NCI-H748 (cell line): ENCODE measurements at regions not wholly inside any gene's neighbourhood (a gene's known extent, or its start where the extent isn't known, plus 50 kb on each side); places are given as distances from the start of the nearest gene placed in this dataset.

Source experiments
- DNase-seq: peaks from one replicate; lab custom pipeline; 2025; ENCODE audit not compliant: unreplicated experiment; lab: John Stamatoyannopoulos, UW

DNA sequence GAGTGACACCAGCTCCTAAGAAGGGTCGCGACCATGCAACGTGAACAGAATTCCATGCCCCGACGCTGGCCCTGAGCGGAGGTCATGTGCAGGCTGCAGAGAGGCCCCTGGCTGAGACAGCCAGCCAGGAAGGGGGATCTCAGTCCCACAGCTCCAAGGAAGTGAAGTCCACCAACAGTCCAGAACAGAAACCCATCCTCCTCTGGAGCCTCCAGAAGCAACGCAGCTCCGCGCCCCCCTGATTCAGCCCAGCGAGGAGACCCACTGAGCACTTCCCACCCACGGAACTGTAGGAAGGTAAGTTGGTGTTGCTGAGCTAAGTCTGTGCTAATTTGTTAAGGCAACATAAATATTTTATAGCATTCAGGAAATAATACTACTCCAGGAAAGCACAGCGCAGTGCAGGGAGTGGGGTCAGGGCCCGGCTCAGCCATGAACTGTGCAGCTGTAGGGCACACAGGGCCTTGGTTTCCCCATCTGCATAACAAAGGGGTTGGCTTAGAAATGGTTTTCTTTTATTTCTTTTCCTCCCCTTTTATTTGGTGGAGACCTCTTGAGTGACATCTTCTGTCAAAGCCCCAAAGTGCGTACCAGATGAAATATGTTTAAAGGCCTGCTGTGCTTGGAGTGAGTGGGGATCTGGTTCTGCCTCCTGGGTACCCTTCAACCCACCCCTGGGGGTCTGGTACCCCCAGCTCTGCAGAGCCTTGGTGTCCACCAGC, 241.1 kb upstream of the PMEPA1 start:
- DNase-seq: no peak

DNA sequence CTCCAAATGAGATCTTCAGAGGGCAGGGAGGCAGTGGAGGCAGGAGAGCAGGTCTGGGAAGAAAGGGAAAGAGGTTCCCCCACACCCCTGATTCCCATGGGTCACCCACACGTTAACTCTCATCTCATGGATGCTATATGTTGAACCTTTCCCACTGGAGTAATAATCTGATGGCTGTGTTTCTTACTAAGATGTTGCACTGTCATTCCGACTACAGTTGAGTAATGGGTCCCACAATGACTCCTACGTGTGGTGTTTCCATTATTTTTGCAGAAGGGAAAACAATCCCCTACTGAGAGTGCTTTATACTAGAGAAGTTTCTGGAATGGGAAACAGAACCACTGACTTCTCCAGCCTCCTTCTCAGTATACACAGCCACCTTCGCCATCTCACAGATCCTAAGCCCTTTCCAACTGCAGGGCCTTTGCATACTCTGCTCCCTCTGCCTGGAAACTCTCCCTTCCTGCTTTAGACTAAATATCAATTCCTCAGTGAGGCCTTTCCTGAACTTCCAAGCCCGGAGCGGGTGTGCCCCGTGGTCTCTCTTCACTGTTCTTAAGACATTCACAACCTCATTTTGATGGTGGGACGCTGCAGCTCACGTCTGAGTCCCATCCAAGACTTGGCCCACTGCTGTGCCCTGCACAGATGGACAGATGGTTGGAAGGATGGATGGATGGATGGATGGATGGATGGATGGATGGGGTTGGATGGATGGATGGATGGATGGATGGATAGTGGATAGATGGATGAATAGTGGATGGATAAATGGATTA, 238.6 kb upstream of the PMEPA1 start:
- no peak for DNase-seq

GRCh38 chr20:57947421-57948179, 237.8 kb upstream of the PMEPA1 start:
- no peak for DNase-seq

DNA sequence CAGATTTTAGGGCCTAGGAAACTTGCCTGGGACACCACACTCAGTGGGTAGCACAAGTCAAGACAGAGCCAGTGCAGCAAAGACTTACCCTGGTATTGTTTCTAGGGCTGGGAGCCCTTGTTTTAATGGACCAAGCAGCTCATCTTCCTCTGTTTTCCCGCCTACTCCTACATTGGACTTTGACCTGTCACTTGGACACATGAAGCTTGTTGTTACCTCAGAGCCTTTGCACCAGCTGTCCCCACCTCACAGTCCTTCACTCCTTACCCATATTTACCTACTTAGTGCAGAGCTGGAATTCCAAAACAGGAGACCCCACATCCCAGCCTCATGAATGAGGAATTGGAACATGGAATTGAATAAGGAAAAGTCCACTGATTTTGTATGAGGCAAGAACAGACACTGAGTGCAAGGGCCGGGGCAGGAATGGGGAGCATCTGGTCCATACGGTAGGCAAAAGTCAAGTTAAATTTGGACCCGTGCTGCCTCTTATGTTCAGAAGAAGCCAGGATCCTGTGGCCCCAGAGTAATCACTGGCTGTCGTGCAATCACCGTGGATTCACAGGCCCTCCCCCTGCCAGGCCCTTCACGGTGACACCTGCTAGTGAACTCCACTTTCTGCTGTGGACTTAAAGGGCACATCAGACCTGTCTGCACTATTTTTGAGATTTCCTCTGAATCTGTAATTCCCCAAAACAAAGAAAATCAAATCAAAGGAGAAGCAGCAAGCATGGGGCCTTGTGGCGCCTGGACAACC, 236.9 kb upstream of the PMEPA1 start:
- DNase-seq: no peak

- DNase-seq: no peak
Observed at GRCh38 chr20:57944988-57945387, 235.2 kb upstream of the PMEPA1 start.

DNA sequence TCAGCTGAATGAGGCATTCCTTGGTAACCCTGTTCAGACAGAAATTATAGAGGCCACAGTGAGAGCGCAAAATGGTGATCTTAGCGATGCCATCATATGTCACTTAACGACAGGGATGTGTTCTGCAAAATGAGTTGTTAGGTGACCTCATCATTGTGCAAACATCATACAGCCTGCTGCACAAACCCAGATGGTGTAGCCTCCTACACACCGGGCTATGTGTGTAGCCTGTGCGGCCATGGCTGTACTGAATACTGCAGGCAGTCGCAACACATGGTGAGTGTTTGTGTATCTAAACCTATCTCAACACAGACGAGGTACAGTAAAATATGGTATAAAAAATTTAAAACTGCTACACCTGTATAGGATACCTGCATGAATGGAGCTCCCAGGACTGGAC, 234.1 kb upstream of the PMEPA1 start:
- peak; percentile 82 for DNase-seq

DNA sequence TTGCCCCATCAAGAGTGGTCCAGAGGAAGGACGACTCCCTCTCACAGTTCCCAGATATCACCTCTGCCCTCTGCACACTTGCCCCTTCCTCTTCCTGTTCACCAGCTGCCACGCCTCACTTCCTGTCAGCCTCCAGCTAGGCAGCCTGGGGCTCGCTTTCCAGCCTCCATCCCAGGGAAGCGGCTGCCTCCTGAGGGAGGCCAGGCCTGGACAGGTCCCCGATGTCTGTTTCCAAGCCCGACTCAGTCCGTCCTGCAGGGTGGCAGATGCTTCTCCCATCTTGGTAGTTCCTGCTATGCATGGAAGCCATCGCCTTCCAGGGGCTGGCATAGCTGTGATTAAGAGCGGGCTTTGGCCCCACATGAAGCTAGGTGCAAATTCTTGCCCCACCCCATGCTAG, 233.5 kb upstream of the PMEPA1 start:
- no peak for DNase-seq

GRCh38 chr20:57941604-57942381, 232.0 kb upstream of the PMEPA1 start:
- peak; percentile 82 for DNase-seq

- peak; percentile 83 for DNase-seq
Observed at GRCh38 chr20:57940868-57941522, 231.2 kb upstream of the PMEPA1 start.

GRCh38 chr20:57940376-57940775, 230.6 kb upstream of the PMEPA1 start:
- no peak for DNase-seq

DNA sequence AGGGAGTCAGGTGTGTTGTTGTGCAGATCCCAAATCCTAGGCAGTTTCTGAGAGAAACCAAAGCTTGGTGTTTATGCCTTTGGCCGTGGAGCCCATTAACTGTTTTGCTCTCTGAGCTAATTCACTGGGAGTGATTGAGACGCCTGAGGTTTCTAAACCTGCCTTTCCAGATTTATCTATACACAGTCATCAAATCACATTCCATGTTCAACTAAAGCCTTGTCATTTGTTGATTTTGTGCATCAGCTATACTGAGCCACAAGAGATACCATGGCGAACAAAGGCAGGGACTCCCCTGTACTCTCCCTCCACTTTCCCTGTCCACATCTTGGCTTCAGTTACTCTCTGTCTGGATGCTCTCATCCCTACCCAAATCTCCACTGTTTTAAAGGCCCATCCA, 229.7 kb upstream of the PMEPA1 start:
- no peak for DNase-seq

DNA sequence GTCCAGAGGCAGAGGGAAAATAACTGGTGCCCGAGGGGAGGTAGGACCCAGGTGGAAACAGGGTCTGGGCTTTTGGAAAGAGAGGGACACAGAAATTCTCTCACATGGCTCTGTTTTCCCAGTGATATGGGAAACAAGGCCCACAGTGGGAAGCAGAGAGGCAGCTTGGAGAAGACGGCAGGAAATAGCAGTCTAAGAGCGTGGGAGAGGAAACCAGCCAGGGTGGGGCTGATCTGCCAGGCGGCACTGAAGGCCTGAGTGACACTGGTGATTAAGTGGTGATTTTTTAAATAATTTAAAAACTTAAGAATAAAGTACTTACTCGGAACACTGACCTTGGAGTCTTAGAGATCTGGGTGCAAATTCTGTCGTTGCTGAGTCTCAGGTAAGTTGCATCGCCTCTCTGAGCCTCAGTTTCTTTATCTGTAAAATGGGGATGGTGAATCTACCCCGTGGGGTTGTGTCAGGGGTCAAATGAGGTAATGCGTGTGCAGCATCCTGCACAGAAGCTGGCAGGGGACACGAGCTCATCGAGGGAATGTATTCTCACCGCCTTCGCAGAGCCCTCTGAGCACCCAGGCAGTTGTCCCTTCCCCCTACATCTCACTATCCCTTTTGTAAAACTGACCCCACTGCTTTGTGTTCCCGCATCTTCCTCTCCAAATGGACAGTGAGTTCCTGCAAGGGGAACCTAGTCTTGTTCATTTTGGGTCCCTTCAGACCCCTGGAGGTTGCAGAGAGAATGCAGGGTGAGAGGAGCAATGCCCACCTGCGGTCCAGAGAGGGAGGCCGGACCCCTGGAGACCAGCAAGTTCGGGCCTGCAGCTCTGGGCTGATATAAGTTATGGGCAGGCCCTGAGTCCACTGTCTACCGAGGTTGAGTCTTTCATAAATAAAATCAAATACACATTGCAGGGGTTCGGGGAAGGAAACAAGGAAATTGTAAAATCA, 228.6 kb upstream of the PMEPA1 start:
- no peak for DNase-seq

- no peak for DNase-seq
Observed at GRCh38 chr20:57936636-57937385, 227.0 kb upstream of the PMEPA1 start.

GRCh38 chr20:57934913-57935312, 225.1 kb upstream of the PMEPA1 start:
- DNase-seq: no peak

GRCh38 chr20:57934007-57934805, 224.4 kb upstream of the PMEPA1 start:
- DNase-seq: no peak

DNA sequence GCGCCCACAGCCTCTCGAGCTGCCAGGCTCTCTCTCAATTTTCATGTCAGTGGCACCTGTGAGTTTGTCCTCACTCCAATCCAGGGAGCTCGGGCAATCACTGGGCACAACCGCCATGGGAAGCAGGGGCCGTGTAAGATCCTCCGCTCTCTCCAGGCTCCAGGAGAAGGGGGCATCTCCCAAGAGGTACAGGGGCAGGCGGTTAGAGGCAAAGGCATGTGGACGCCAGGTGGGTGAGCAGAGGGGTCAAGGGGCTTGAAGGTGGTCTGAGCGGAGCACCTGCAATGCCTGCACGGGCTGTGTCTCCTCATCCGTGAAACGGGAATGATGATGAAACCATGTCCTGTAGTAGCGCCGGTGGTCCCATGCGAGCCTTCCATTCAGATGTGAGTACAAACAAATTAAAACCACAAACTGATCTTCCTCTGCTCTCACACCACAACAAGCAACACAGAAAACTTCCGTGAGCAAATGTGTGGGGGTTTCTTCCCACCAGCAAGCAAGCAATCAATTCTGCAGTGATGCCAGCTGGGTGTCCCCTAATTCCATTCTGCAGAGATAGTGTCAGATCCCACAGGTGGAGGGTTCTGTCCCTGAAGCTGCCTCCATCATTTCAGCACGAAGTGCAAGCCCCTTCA, 222.5 kb upstream of the PMEPA1 start:
- DNase-seq: no peak

DNA sequence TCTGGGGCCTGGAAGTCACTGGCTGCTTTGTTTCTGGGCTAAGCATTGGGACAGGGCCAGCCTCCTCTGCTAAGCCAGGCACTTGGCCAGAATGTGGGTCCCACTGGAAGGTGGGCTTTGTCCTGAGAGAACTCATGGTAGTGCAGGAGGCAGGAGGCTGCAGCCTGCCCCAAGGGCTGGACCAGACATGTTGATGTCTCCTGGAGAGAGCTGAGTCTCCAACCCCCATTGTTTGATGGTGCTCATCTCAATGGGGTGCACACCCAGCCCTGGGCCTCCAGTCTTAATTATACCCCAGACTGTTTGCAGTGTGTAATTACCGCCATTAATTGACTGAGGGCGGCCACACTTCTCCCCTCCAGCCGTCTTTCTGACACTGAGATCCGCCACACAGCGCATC, 220.5 kb upstream of the PMEPA1 start:
- peak; percentile 97 for DNase-seq
